ENCODE measurements at regions not wholly inside any gene's neighbourhood (a gene's known extent, or its start where the extent isn't known, plus 50 kb on each side); places are given as distances from the start of the nearest gene placed in this dataset.

- TF ChIP-seq ARID4B (CRISPR knock-in tag; IDR thresholded peaks at IDR 0.05; ENCODE audit: borderline replicate concordance) = no peak
- TF ChIP-seq ATF1 (CRISPR knock-in tag; IDR thresholded peaks at IDR 0.05) = no peak
- no peak for TF ChIP-seq FOXP4 (CRISPR knock-in tag; IDR thresholded peaks at IDR 0.05)
- TF ChIP-seq FOXJ3 (CRISPR knock-in tag; IDR thresholded peaks at IDR 0.05; ENCODE audit: borderline replicate concordance) = no peak
- TF ChIP-seq HMGA2 (CRISPR knock-in tag; IDR thresholded peaks at IDR 0.05) = no peak
- TF ChIP-seq ZNF425 (CRISPR knock-in tag; conservative IDR thresholded peaks at IDR 0.05) = no peak
- TF ChIP-seq TCF7 (CRISPR knock-in tag; IDR thresholded peaks at IDR 0.05; ENCODE audit: low read depth) = no peak
- TF ChIP-seq SMAD4 (CRISPR knock-in tag; IDR thresholded peaks at IDR 0.05) = no peak
- no peak for TF ChIP-seq ELF4 (CRISPR knock-in tag; IDR thresholded peaks at IDR 0.05; ENCODE audit: low read depth)
- no peak for TF ChIP-seq ZNF416 (CRISPR knock-in tag; IDR thresholded peaks at IDR 0.05)
Observed at GRCh38 chr7:112866424-112866823, 76.2 kb upstream of the TMEM168 start (continued).

- Mint-ChIP-seq H3K9me3 (peaks cover 26% of the 10 kb centered on the region), H3K4me3 (no peak overlapping the region), H3K4me1 (peaks cover 5% of the 10 kb centered on the region), H3K27ac (no peak overlapping the region), H3K36me3 (peaks cover 15% of the 10 kb centered on the region), H3K27me3 (ENCODE audit: low read depth) (no peaks in the 10 kb centered on the region)
- ChIA-PET POLR2A (interaction anchor here (0.6 kb wide), 1 partner anchor 190 kb away, joined by 4 read pairs; no protein-coding TSS in a partner anchor), CTCF (interaction anchor here (1.2 kb wide), 1 partner anchor 9 kb away, joined by 3 read pairs; no protein-coding TSS in a partner anchor)
- DNase-seq (ENCODE audit: low spot score) (no peak), ATAC-seq (no peak)
- TF ChIP-seq ATF1 (CRISPR knock-in tag; IDR thresholded peaks at IDR 0.05) (no peak), SMAD4 (CRISPR knock-in tag; IDR thresholded peaks at IDR 0.05) (no peak), MLX (CRISPR knock-in tag; IDR thresholded peaks at IDR 0.05) (no peak), CBFB (CRISPR knock-in tag; IDR thresholded peaks at IDR 0.05; ENCODE audit: low read depth) (no peak), USF2 (CRISPR knock-in tag; IDR thresholded peaks at IDR 0.05) (no peak), ZSCAN18 (CRISPR knock-in tag; IDR thresholded peaks at IDR 0.05) (no peak), SP1 (CRISPR knock-in tag; conservative IDR thresholded peaks at IDR 0.05) (no peak), ZBTB43 (CRISPR knock-in tag; IDR thresholded peaks at IDR 0.05) (no peak), ZNF671 (CRISPR knock-in tag; IDR thresholded peaks at IDR 0.05) (no peak), ARID4B (CRISPR knock-in tag; IDR thresholded peaks at IDR 0.05; ENCODE audit: borderline replicate concordance) (no peak), ELF4 (CRISPR knock-in tag; IDR thresholded peaks at IDR 0.05; ENCODE audit: low read depth) (no peak), SMAD3 (CRISPR knock-in tag; IDR thresholded peaks at IDR 0.05; ENCODE audit: borderline replicate concordance) (no peak)
Observed at GRCh38 chr7:112864380-112864779, 74.2 kb upstream of the TMEM168 start.

Data from WTC11 (cell line).